Body of pancreas (tissue), 4 donors: ENCODE measurements at regions not wholly inside any gene's neighbourhood (a gene's known extent, or its start where the extent isn't known, plus 50 kb on each side); places are given as distances from the start of the nearest gene placed in this dataset.

Experiments
- POLR2A ChIP-seq, 3 donors: fragments of 450-650 bp; IDR thresholded peaks; one replicate each; pipeline ENCODE4 v1.6.1; 2016; ENCODE audit warnings: antibody characterized with exemption in 3 of 3, mild to moderate bottlenecking in 2 of 3
- TF ChIP-seq, protein P1 (sequence below), 7 experiments: fragments of 450-650 bp in 4 of 7; fragments of 200-600 bp in 3 of 7; sonication (generic) in 3 of 7; IDR thresholded peaks; one replicate each; pipeline ENCODE4 v1.5.1; 2016 to 2019; ENCODE audit warnings: antibody characterized with exemption in 7 of 7

- TF ChIP-seq, protein P1, sequence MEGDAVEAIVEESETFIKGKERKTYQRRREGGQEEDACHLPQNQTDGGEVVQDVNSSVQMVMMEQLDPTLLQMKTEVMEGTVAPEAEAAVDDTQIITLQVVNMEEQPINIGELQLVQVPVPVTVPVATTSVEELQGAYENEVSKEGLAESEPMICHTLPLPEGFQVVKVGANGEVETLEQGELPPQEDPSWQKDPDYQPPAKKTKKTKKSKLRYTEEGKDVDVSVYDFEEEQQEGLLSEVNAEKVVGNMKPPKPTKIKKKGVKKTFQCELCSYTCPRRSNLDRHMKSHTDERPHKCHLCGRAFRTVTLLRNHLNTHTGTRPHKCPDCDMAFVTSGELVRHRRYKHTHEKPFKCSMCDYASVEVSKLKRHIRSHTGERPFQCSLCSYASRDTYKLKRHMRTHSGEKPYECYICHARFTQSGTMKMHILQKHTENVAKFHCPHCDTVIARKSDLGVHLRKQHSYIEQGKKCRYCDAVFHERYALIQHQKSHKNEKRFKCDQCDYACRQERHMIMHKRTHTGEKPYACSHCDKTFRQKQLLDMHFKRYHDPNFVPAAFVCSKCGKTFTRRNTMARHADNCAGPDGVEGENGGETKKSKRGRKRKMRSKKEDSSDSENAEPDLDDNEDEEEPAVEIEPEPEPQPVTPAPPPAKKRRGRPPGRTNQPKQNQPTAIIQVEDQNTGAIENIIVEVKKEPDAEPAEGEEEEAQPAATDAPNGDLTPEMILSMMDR (IDR thresholded peaks at IDR 0.05): no peak
- no peak for TF ChIP-seq POLR2A (IDR thresholded peaks at IDR 0.05)
Measured at GRCh38 chr12:73235387-73235786, 963.2 kb downstream of the TRHDE start.
